ENCODE measurements at regions not wholly inside any gene's neighbourhood (a gene's known extent, or its start where the extent isn't known, plus 50 kb on each side); places are given as distances from the start of the nearest gene placed in this dataset.

GRCh38 chr18:40789286-40789685 is 1165.7 kb upstream of the PIK3C3 start:
- DNase-seq (ENCODE audit: low spot score), result no peak

GRCh38 chr18:40782453-40783130 is 1172.4 kb upstream of the PIK3C3 start:
- no peak for DNase-seq (ENCODE audit: low spot score)

GRCh38 chr18:40769786-40770185 is 1185.2 kb upstream of the PIK3C3 start:
- DNase-seq (ENCODE audit: low spot score), result no peak

DNA sequence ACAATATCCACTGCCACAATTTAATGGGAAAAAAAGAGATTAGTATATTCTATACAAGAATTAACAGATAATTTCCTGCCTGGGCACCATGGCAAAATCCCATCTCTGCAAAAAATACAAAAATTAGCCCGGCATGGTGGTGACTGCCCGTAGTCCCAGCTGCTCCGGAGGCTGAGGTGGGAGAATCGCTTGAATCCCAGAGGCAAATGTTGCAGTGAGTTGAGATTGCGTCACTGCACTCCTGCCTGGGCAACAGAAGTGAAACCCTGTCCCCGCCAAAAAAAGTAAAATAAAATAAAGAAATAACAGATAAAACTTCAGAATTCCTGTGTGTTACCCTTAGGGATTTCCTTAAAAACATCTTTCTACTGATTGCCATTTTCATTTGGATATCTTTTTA is 1194.8 kb upstream of the PIK3C3 start:
- DNase-seq (ENCODE audit: low spot score), result no peak

DNA sequence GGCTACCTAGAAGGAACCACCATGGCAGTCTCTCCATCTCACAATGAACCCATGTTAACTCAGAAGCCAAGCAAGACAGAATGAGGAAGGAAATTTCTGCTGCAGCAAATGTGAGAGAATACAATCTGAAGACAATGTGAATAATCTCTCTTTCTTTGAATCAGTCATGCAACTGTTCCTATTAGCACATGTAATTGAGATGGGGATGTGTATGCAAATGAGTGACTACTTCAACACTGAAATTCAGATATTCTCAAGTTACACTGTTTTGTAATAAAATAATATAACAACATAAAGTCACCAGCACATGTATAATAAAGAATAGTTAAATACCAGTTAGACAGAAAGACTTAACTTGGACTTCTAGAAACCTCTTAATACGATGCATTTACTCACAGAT is 1200.6 kb upstream of the PIK3C3 start:
- DNase-seq (ENCODE audit: low spot score), result no peak

- DNase-seq (ENCODE audit: low spot score), result no peak
Measured at GRCh38 chr18:40752316-40752715, 1202.7 kb upstream of the PIK3C3 start.

DNA sequence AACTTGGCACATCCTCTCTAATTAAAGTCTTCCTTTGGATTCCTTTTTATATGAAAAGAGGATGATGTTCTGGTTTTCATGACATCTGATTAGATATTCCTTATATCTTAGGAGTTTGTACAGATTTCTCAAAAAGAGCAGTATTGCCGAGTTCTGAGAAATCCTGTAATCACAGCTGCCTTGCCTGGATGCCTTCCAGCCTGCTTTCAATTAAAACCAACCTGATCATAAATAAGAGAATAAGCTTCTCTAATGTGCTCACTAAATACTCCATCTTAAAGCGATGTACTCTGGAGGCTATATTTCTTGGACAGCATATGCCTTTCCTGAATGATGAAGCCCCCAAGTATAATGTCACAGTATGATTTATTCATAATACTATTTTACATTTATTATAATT is 1203.8 kb upstream of the PIK3C3 start:
- DNase-seq (ENCODE audit: low spot score), result no peak

GRCh38 chr18:40739029-40739428 is 1216.0 kb upstream of the PIK3C3 start:
- no peak for DNase-seq (ENCODE audit: low spot score)

DNA sequence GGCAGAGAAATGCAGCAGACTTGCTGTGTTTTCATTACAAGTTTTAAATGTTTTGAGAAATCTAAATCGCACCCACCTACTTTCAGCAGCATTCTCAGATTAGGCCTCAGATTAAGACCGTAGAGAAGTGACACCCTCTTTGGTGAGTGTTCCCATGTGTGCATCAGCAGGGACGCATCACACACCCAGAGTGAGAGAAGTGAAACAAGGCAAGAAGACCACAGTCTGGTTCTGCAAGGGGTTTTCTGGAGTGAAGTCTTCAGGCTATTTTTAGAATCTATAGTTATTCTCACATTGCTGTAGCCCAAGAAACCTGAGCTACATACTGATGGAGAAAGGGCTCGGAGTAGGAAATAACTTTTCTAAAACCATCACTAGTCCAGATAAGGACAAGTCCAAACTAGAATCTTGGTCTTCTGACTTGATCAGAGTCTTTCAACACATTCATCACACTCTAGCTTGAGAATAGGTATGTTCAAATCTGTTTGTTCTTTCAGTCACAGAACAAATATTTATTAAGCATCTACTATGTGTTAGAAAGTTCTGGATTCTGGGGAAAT is 1216.6 kb upstream of the PIK3C3 start:
- DNase-seq (ENCODE audit: low spot score), result no peak

- DNase-seq (ENCODE audit: low spot score), result no peak
Measured at GRCh38 chr18:40708726-40709125, 1246.3 kb upstream of the PIK3C3 start.

GRCh38 chr18:40707797-40708196 is 1247.2 kb upstream of the PIK3C3 start:
- no peak for DNase-seq (ENCODE audit: low spot score)

DNA sequence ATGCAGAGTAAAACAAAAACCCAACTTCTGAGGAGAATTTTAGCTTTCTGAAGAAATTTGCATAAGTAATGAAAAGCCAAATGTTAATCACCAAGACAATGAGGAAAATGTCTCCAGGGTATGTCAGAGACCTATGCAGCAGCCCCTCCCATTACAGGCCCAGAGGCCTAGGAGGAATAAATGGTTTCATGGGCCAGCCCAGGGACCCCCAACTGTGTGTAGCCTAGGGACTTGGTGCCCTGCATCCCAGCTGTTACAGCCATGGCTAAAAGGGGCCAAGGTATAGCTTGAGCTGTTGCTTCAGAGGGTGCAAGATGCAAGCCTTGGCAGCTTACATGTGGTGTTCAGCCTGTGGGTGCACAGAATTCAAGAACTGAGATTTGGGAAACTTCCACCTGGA is 1256.9 kb upstream of the PIK3C3 start:
- DNase-seq (ENCODE audit: low spot score), result no peak

GRCh38 chr18:40695526-40695925 is 1259.5 kb upstream of the PIK3C3 start:
- DNase-seq (ENCODE audit: low spot score), result no peak

- DNase-seq (ENCODE audit: low spot score), result no peak
Measured at GRCh38 chr18:40692871-40693270, 1262.2 kb upstream of the PIK3C3 start.

DNA sequence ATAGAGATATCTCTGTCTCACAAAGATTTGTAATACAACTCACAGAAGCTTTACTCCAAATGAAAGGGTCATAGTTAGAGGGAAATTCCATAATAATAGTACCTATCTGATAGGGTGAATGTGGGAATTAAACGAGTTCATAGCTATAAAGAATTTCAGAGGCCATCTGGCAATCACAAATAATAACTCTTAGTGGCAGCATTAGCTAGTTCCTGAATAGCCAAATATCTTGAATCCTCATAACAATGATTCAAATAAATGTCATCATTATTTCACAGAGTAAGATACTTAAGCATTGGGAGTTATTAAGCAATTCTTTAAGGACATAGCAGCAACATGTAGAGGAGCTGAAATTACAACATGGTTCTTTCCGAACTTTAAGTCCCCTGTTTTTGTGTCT is 1265.0 kb upstream of the PIK3C3 start:
- DNase-seq (ENCODE audit: low spot score), result no peak

DNA sequence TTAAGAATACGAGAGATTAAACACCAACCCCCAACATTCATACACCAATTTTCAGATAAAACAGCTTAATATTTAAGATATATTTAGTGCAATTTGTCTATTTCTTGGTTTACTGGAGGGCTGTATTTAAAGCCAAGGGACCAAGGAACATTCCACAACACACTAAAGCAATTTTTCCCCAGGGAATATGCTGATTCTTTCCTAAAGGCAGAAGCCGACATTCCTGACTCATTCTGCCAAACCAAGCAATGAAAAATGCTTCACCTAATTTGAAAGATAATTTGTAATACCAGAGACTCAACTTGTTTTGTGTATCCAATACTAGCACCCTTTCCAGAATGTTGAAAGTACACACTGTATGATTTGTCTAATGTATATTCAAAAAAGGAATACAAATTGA is 1267.6 kb upstream of the PIK3C3 start:
- DNase-seq (ENCODE audit: low spot score), result no peak

DNA sequence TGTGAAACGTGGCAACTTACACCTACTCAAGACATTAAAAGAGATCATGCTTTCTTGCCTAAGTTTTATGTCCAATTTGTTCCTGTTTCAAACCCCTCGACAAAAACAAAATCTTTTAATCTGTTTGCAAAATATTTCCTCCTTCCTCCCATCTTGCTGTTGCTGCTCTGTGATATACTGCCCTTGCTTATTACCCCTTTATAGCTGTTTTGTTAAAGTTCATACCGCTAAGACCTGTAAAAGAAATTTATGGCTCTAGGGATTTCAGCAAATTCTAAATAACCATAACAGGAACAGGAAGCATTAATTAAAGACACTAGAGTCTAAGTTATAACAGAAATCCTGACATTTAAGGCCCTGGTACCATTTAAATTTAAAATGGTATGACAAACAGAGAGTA is 1268.2 kb upstream of the PIK3C3 start:
- DNase-seq (ENCODE audit: low spot score), result no peak

DNA sequence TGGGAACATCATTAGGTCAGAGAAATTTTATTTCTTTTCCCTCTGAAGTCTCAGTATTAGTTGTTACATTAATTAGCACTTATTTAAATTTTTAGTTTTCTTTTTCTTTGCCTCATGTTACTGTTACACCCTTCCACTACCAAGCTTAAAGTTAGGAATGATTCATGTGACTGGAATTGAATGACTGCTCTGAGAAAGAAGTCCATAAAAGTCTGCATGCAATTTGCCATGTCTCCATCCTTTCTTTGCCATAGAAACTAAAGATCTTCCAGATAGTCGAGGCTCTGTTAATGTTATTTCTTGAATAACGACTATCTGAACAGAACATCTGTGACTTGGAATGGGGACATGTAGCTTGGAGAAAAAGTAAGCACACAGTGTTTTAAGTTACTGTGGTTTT is 1269.8 kb upstream of the PIK3C3 start:
- no peak for DNase-seq (ENCODE audit: low spot score)

DNA sequence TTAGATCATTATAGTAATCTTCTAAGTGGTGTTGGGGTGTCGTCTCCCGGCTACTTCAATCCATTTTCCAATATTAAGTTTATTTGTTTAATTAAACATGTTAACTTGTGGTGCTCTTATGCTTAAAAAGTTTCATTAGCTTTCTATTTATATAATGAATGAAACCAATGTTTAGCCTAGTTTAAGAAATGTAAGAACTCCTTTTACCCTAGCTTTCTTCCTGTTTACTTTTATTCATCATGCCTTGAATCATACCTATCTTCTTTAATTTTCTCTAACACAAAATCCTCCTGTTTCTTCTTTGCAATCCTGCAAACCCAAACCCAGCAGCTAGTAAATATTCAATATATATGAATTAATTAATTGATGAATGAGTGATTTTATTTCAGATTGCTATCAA is 1276.7 kb upstream of the PIK3C3 start:
- DNase-seq (ENCODE audit: low spot score), result no peak

DNA sequence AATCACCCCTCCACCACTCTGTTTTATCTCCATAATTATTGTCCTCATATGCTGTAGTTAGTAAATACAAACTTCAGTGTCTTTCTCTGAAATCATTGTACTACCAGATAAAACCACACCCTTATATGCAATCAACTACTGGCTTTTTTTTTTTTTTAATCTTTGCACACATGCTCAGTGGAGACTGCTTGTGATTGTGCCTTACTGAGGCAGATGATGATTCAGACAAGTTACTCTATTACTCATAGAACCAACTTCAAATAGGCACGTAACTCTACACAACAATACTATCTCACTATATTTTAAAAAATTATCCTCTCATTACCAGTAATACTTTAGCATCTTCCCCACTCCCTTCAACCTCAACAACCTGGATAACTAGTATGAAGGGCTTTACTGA is 1278.4 kb upstream of the PIK3C3 start:
- no peak for DNase-seq (ENCODE audit: low spot score)

- DNase-seq (ENCODE audit: low spot score), result no peak
Measured at GRCh38 chr18:40673150-40673549, 1281.9 kb upstream of the PIK3C3 start.

DNA sequence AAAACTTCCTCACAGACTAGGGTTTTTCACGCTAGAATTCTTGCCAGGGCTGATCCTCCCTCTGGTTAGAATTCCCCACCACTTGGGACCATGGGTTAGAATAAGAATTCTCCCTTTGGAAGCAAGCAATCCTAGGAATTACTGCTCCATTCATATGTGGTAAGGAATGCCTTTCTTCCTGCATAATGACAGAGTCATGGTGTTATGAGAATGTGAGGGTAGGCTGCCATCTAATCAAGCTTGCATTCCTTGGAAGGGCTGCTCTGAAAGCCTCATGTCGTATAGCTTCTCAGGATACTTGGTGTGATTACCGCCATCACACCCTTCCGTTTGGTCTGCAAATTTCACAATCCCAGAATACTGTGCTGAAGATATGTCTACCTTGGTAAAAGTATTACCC is 1282.4 kb upstream of the PIK3C3 start:
- DNase-seq (ENCODE audit: low spot score), result no peak

- no peak for DNase-seq (ENCODE audit: low spot score)
Measured at GRCh38 chr18:40670668-40671375, 1284.2 kb upstream of the PIK3C3 start.
